Natural killer cell (primary cell): ENCODE measurements at regions not wholly inside any gene's neighbourhood (a gene's known extent, or its start where the extent isn't known, plus 50 kb on each side); places are given as distances from the start of the nearest gene placed in this dataset.

Source experiments
- ATAC-seq, 3 donors: fragments of 150-1000 bp in 2 of 3; fragments of 200-7000 bp in 1 of 3; cut with Tn5 transposase; 1 replicate in 1 of 3; 2 replicates in 2 of 3; pipeline ENCODE4 v1.10.0; 2021; ENCODE audit warnings: mild to moderate bottlenecking in 2 of 3, moderate library complexity in 2 of 3
- DNase-seq, 2 donors: peaks; one replicate each; pipeline versions ENCODE4 v3.0.0 to v3.0.0-alpha.2; 2013 to 2021; ENCODE audit warnings: mixed read lengths in 1 of 2
- H3K27ac ChIP-seq: one replicate; pipeline ENCODE4 v1.5.1; 2013; ENCODE audit warnings: mild to moderate bottlenecking, low read length
- H3K27me3 ChIP-seq: one replicate; pipeline ENCODE4 v1.6.1; 2013; ENCODE audit warnings: low read length; ENCODE audit not compliant: control insufficient read depth, insufficient read depth
- H3K36me3 ChIP-seq: one replicate; pipeline ENCODE4 v1.6.1; 2013; ENCODE audit warnings: low read length; ENCODE audit not compliant: control insufficient read depth, insufficient read depth
- H3K4me1 ChIP-seq: one replicate; pipeline ENCODE4 v1.6.1; 2013; ENCODE audit warnings: low read length; ENCODE audit not compliant: control insufficient read depth, insufficient read depth
- H3K4me3 ChIP-seq: one replicate; pipeline ENCODE4 v1.5.1; 2013; ENCODE audit warnings: low read length
- H3K9me3 ChIP-seq: one replicate; pipeline ENCODE4 v1.6.1; 2013; ENCODE audit warnings: low read length; ENCODE audit not compliant: control insufficient read depth, insufficient read depth
- H3K27ac Mint-ChIP-seq, 2 donors: one replicate each; pipeline ENCODE4 v1.8.0; 2022; ENCODE audit warnings: mild to moderate bottlenecking in 2 of 2, mixed read lengths in 2 of 2, moderate library complexity in 1 of 2
- H3K27me3 Mint-ChIP-seq, 2 donors: one replicate each; pipeline ENCODE4 v1.8.0; 2022; ENCODE audit warnings: low read depth in 2 of 2, mixed read lengths in 2 of 2
- H3K36me3 Mint-ChIP-seq: one replicate; pipeline ENCODE4 v1.8.0; 2022; ENCODE audit warnings: mixed read lengths
- H3K4me1 Mint-ChIP-seq, 2 donors: one replicate each; pipeline ENCODE4 v1.8.0; 2022; ENCODE audit warnings: mixed read lengths in 2 of 2
- H3K4me3 Mint-ChIP-seq: one replicate; pipeline ENCODE4 v1.8.0; 2022; ENCODE audit warnings: mild to moderate bottlenecking, moderate library complexity, mixed read lengths
- H3K9me3 Mint-ChIP-seq, 2 donors: one replicate each; pipeline ENCODE4 v1.8.0; 2022; ENCODE audit warnings: mixed read lengths in 2 of 2
- CTCF ChIP-seq: fragments of 200-600 bp; IDR thresholded peaks from one replicate; pipeline ENCODE4 v1.8.0; 2022; ENCODE audit warnings: antibody characterized with exemption
- WGBS: methylation state at CpG from one replicate; pipeline ENCODE4 v1.1.7; 2013; ENCODE audit warnings: missing lambda C conversion rate; ENCODE audit not compliant: insufficient coverage; 5-methylcytosine and 5-hydroxymethylcytosine counted together
- intact Hi-C: fragments of 100-400 bp; cut with micrococcal nuclease; formaldehyde crosslinking; loops from one replicate; pipeline ENCODE4 v1.14.2; 2022

- Mint-ChIP-seq H3K4me3 (no peak overlapping the region), H3K27me3 (no peaks in the 10 kb centered on the region), H3K36me3 (no peaks in the 10 kb centered on the region), H3K9me3 (no peaks in the 10 kb centered on the region), H3K4me1 (no peaks in the 10 kb centered on the region), H3K27ac (no peak overlapping the region)
- Histone ChIP-seq H3K27me3 (no peaks in the 10 kb centered on the region), H3K4me3 (no peak overlapping the region), H3K9me3 (no peaks in the 10 kb centered on the region), H3K4me1 (no peaks in the 10 kb centered on the region), H3K27ac (no peak overlapping the region), H3K36me3 (no peaks in the 10 kb centered on the region)
- no peak for DNase-seq
- 90% methylated on average over 2 of the region's 3 CpGs for WGBS
- ATAC-seq, result no peak
- no peak for TF ChIP-seq CTCF
- intact Hi-C loops, result no loop called here
These were observed 1351.3 kb downstream of the EFNB2 start for GRCh38 chr13:105184201-105184600.

GRCh38 chr13:105177265-105177900 is 1358.1 kb downstream of the EFNB2 start:
- H3K27ac Mint-ChIP-seq, result no peak overlapping the region
- no peaks in the 10 kb centered on the region for H3K9me3 Mint-ChIP-seq
- Histone ChIP-seq H3K27me3 (no peaks in the 10 kb centered on the region), H3K4me3 (no peak overlapping the region), H3K27ac (no peak overlapping the region), H3K9me3 (no peaks in the 10 kb centered on the region), H3K36me3 (no peaks in the 10 kb centered on the region), H3K4me1 (no peaks in the 10 kb centered on the region)
- intact Hi-C loops, result no loop called here
- ATAC-seq (peak in 1 of 3 donors; percentile 59), DNase-seq (no peak)
- H3K4me1 Mint-ChIP-seq, result peaks cover 0 to 6% of the 10 kb centered on the region in 2 donors
- no peak for TF ChIP-seq CTCF
- H3K27me3 Mint-ChIP-seq, result no peaks in the 10 kb centered on the region
- H3K4me3 Mint-ChIP-seq, result no peak overlapping the region
- no peaks in the 10 kb centered on the region for H3K36me3 Mint-ChIP-seq
- 56% methylated on average over 2 of the region's 3 CpGs for whole genome bisulfite sequencing

GRCh38 chr13:105170438-105170837 is 1365.0 kb downstream of the EFNB2 start:
- Histone ChIP-seq H3K27me3 (no peaks in the 10 kb centered on the region), H3K4me1 (no peaks in the 10 kb centered on the region), H3K9me3 (no peaks in the 10 kb centered on the region), H3K27ac (no peak overlapping the region), H3K4me3 (no peak overlapping the region), H3K36me3 (no peaks in the 10 kb centered on the region)
- TF ChIP-seq CTCF, result no peak
- intact Hi-C loops, result no loop called here
- H3K9me3 Mint-ChIP-seq, result no peaks in the 10 kb centered on the region
- H3K27ac Mint-ChIP-seq, result no peak overlapping the region
- no peak overlapping the region for H3K4me3 Mint-ChIP-seq
- DNase-seq, result no peak
- H3K36me3 Mint-ChIP-seq, result no peaks in the 10 kb centered on the region
- H3K27me3 Mint-ChIP-seq, result no peaks in the 10 kb centered on the region
- H3K4me1 Mint-ChIP-seq, result peaks cover 6 to 18% of the 10 kb centered on the region in 2 donors
- no peak for ATAC-seq

- no peaks in the 10 kb centered on the region for H3K27me3 Mint-ChIP-seq
- DNase-seq (no peak), ATAC-seq (no peak)
- no peak overlapping the region for H3K27ac Mint-ChIP-seq
- H3K36me3 Mint-ChIP-seq, result no peaks in the 10 kb centered on the region
- 93% methylated on average over 1 of the region's 1 CpG for WGBS
- intact Hi-C loops, result no loop called here
- H3K4me1 Mint-ChIP-seq, result peaks cover 14 to 30% of the 10 kb centered on the region in 2 donors
- TF ChIP-seq CTCF, result no peak
- no peaks in the 10 kb centered on the region for H3K9me3 Mint-ChIP-seq
- Histone ChIP-seq H3K36me3 (no peaks in the 10 kb centered on the region), H3K27ac (no peak overlapping the region), H3K4me3 (no peak overlapping the region), H3K9me3 (no peaks in the 10 kb centered on the region), H3K27me3 (no peaks in the 10 kb centered on the region), H3K4me1 (no peaks in the 10 kb centered on the region)
- no peak overlapping the region for H3K4me3 Mint-ChIP-seq
These were observed 1367.2 kb downstream of the EFNB2 start for GRCh38 chr13:105168295-105168694.
